MM.1S (cell line): ENCODE measurements at regions not wholly inside any gene's neighbourhood (a gene's known extent, or its start where the extent isn't known, plus 50 kb on each side); places are given as distances from the start of the nearest gene placed in this dataset.
A peak's percentile ranks its signal among the peaks of the same experiment; 100 is the strongest.

Source experiments
- DNase-seq: peaks from one replicate; pipeline ENCODE4 v3.0.0-alpha.2; 2015
- H2AFZ ChIP-seq: fragments of 300-600 bp; sonication (generic); 2 replicates; pipeline ENCODE4 v1.6.0; 2016; ENCODE audit warnings: antibody characterized with exemption, low read length
- H3F3A ChIP-seq: fragments of 300-600 bp; sonication (generic); 2 replicates; pipeline ENCODE4 v1.6.1; 2016; ENCODE audit warnings: mild to moderate bottlenecking, antibody characterized with exemption, low read length, moderate library complexity, mixed read lengths; ENCODE audit not compliant: insufficient read depth
- H3K27ac ChIP-seq: fragments of 300-600 bp; sonication (generic); 2 replicates; pipeline ENCODE4 v1.5.1; 2016; ENCODE audit warnings: mild to moderate bottlenecking, low read length
- H3K27me3 ChIP-seq: fragments of 300-600 bp; sonication (generic); replicated peaks from 2 replicates; pipeline ENCODE4 v1.6.0; 2016; ENCODE audit warnings: low read length; ENCODE audit not compliant: insufficient read depth
- H3K36me3 ChIP-seq: fragments of 300-600 bp; sonication (generic); replicated peaks from 2 replicates; pipeline ENCODE4 v1.6.1; 2016; ENCODE audit warnings: mild to moderate bottlenecking, low read length, mixed read lengths; ENCODE audit not compliant: insufficient read depth
- H3K4me1 ChIP-seq: fragments of 300-600 bp; sonication (generic); 2 replicates; pipeline ENCODE4 v1.6.1; 2016; ENCODE audit warnings: low read length, mixed read lengths
- H3K4me2 ChIP-seq: fragments of 300-600 bp; sonication (generic); 2 replicates; pipeline ENCODE4 v1.6.0; 2016; ENCODE audit warnings: low read depth, low read length
- H3K4me3 ChIP-seq: fragments of 300-600 bp; sonication (generic); 2 replicates; pipeline ENCODE4 v1.5.1; 2016; ENCODE audit warnings: low read length, mixed read lengths
- H3K79me2 ChIP-seq: fragments of 300-600 bp; sonication (generic); 2 replicates; pipeline ENCODE4 v1.6.1; 2016; ENCODE audit warnings: mixed run types, low read length, mixed read lengths
- H3K9ac ChIP-seq: fragments of 300-600 bp; sonication (generic); 2 replicates; pipeline ENCODE4 v1.6.1; 2016; ENCODE audit warnings: low read length, mixed read lengths
- H3K9me2 ChIP-seq: fragments of 300-600 bp; sonication (generic); replicated peaks from 2 replicates; pipeline ENCODE4 v1.6.1; 2016; ENCODE audit warnings: mild to moderate bottlenecking, low read length, mixed read lengths; ENCODE audit not compliant: insufficient read depth
- H3K9me3 ChIP-seq: fragments of 300-600 bp; sonication (generic); replicated peaks from 2 replicates; pipeline ENCODE4 v1.6.1; 2016; ENCODE audit warnings: mild to moderate bottlenecking, low read length, mixed read lengths; ENCODE audit not compliant: insufficient read depth
- H4K20me1 ChIP-seq: fragments of 300-600 bp; sonication (generic); 2 replicates; pipeline ENCODE4 v1.6.1; 2016; ENCODE audit warnings: mild to moderate bottlenecking, low read length, moderate library complexity, mixed read lengths; ENCODE audit not compliant: insufficient read depth
- CTCF ChIP-seq: fragments of 300-600 bp; sonication (generic); IDR thresholded peaks from 2 replicates; pipeline ENCODE4 v1.5.1; 2016; ENCODE audit warnings: antibody characterized with exemption, low read length, mixed read lengths
- EZH2 ChIP-seq: fragments of 300-600 bp; sonication (generic); optimal IDR thresholded peaks from 2 replicates; pipeline ENCODE3; 2017; ENCODE audit warnings: low read depth, mild to moderate bottlenecking, antibody characterized with exemption, low read length, mixed read lengths
- EZH2phosphoT487 ChIP-seq: fragments of 300-600 bp; sonication (generic); IDR thresholded peaks from 2 replicates; pipeline ENCODE4 v1.6.1; 2018; ENCODE audit warnings: antibody characterized with exemption, low read length

- H2AFZ ChIP-seq: no peak overlapping the region
- peak overlapping the region; percentile 98; the same call in 1 of the 2 replicates for H3K4me2 ChIP-seq
- no peak overlapping the region for H3K4me3 ChIP-seq
- no peaks in the 10 kb centered on the region for H3K36me3 ChIP-seq
- no peak for TF ChIP-seq EZH2
- TF ChIP-seq EZH2phosphoT487: no peak
- TF ChIP-seq CTCF: no peak
- peaks cover 11% of the 10 kb centered on the region for H3K4me1 ChIP-seq
- no peaks in the 10 kb centered on the region for H3K9me3 ChIP-seq
- H3K9me2 ChIP-seq: no peaks in the 10 kb centered on the region
- DNase-seq: no peak
- no peaks in the 10 kb centered on the region for H3F3A ChIP-seq
- no peaks in the 10 kb centered on the region for H4K20me1 ChIP-seq
- H3K79me2 ChIP-seq: no peaks in the 10 kb centered on the region
- H3K27ac ChIP-seq: no peak overlapping the region
- H3K9ac ChIP-seq: no peak overlapping the region
- no peaks in the 10 kb centered on the region for H3K27me3 ChIP-seq
Measured at GRCh38 chr10:78304091-78305045, 270.7 kb downstream of the RPS24 start.

GRCh38 chr10:78305311-78305710 is 271.6 kb downstream of the RPS24 start:
- H4K20me1 ChIP-seq: no peaks in the 10 kb centered on the region
- TF ChIP-seq EZH2phosphoT487 (no peak), EZH2 (no peak), CTCF (no peak)
- H3K9me2 ChIP-seq: no peaks in the 10 kb centered on the region
- H3K9ac ChIP-seq: no peak overlapping the region
- no peaks in the 10 kb centered on the region for H3K79me2 ChIP-seq
- no peaks in the 10 kb centered on the region for H3K36me3 ChIP-seq
- peaks cover 11% of the 10 kb centered on the region for H3K4me1 ChIP-seq
- no peak overlapping the region for H3K27ac ChIP-seq
- no peaks in the 10 kb centered on the region for H3F3A ChIP-seq
- no peak overlapping the region for H3K4me2 ChIP-seq
- no peak overlapping the region for H3K4me3 ChIP-seq
- no peak for DNase-seq
- no peaks in the 10 kb centered on the region for H3K9me3 ChIP-seq
- no peak overlapping the region for H2AFZ ChIP-seq
- H3K27me3 ChIP-seq: no peaks in the 10 kb centered on the region

GRCh38 chr10:78306358-78306757 is 272.7 kb downstream of the RPS24 start:
- H2AFZ ChIP-seq: no peak overlapping the region
- TF ChIP-seq EZH2phosphoT487: no peak
- TF ChIP-seq CTCF: no peak
- TF ChIP-seq EZH2: no peak
- H3K79me2 ChIP-seq: no peaks in the 10 kb centered on the region
- H3F3A ChIP-seq: no peaks in the 10 kb centered on the region
- H3K27ac ChIP-seq: no peak overlapping the region
- H3K4me1 ChIP-seq: peaks cover 11% of the 10 kb centered on the region
- no peak for DNase-seq
- no peaks in the 10 kb centered on the region for H3K36me3 ChIP-seq
- no peaks in the 10 kb centered on the region for H3K9me2 ChIP-seq
- no peak overlapping the region for H3K4me2 ChIP-seq
- no peaks in the 10 kb centered on the region for H3K27me3 ChIP-seq
- no peak overlapping the region for H3K4me3 ChIP-seq
- no peak overlapping the region for H3K9ac ChIP-seq
- no peaks in the 10 kb centered on the region for H3K9me3 ChIP-seq
- no peaks in the 10 kb centered on the region for H4K20me1 ChIP-seq
